ENCODE measurements at regions not wholly inside any gene's neighbourhood (a gene's known extent, or its start where the extent isn't known, plus 50 kb on each side); places are given as distances from the start of the nearest gene placed in this dataset.

DNA sequence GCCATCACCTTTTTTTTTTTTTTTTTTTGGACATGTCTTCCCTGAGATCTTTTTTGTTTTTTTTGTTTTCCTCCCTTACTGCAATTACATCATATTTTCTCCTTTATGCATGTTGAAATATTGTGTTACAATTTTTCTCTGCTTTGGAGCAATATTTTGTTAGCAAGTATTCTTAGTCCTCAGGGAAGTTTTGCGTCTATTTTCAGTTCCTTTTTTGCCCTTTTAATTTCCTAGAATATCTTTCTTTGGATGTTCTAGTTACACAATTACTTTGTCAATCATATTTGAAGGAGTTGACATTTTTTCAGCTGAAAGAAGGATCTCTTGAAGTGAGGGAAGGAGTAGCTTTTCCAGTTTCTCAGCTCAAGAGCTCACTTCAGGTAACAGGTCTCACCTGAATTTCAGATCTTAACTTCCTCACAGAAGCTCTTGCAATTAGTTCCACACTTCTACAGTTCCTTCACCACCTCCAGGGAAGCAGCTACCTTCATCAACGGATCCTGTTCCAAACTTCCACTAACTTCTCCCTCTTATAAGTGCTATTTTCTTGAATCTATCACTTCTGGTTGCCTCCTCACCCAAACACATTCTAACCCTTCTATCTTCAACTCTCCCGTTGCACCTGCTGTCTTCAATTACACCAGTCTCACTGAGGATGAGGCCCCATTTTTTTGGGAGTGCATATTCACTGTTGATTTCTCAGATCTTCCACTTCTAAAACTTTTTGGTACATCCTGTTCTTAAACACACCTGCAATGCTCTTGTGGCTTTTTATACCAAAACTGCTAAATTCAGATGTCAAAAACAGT, 57.8 kb upstream of the CPOX start:
- TF ChIP-seq, protein P1, sequence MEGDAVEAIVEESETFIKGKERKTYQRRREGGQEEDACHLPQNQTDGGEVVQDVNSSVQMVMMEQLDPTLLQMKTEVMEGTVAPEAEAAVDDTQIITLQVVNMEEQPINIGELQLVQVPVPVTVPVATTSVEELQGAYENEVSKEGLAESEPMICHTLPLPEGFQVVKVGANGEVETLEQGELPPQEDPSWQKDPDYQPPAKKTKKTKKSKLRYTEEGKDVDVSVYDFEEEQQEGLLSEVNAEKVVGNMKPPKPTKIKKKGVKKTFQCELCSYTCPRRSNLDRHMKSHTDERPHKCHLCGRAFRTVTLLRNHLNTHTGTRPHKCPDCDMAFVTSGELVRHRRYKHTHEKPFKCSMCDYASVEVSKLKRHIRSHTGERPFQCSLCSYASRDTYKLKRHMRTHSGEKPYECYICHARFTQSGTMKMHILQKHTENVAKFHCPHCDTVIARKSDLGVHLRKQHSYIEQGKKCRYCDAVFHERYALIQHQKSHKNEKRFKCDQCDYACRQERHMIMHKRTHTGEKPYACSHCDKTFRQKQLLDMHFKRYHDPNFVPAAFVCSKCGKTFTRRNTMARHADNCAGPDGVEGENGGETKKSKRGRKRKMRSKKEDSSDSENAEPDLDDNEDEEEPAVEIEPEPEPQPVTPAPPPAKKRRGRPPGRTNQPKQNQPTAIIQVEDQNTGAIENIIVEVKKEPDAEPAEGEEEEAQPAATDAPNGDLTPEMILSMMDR (IDR thresholded peaks at IDR 0.05): no peak
- peak in 1 of 4 donors; percentile 9 for TF ChIP-seq EP300 (IDR thresholded peaks at IDR 0.05)

Measured in upper lobe of left lung (tissue), 4 donors.